T47D (cell line): ENCODE measurements at regions not wholly inside any gene's neighbourhood (a gene's known extent, or its start where the extent isn't known, plus 50 kb on each side); places are given as distances from the start of the nearest gene placed in this dataset.

Source experiments
- DNase-seq, 2 experiments: peaks; one replicate each; pipeline versions ENCODE4 v3.0.0 to v3.0.0-alpha.2; 2011 to 2012; ENCODE audit warnings: low read depth in 1 of 2, low spot score in 1 of 2
- JUND ChIP-seq: IDR thresholded peaks from 2 replicates; pipeline ENCODE4 v1.6.1; 2012; ENCODE audit warnings: low read depth
- in situ Hi-C: cut with HindIII; loops from 2 replicates; pipeline ENCODE4 v1.10.0; 2016; ENCODE audit warnings: low sequenced_read_pairs, low pct_unique_long_range_greater_than_20kb

- no peak for TF ChIP-seq JUND
- in situ Hi-C loops, result no loop called here
- DNase-seq, result no peak
These were observed 59.5 kb downstream of the SMUG1 start for GRCh38 chr12:54129028-54129903.
